ENCODE measurements at regions not wholly inside any gene's neighbourhood (a gene's known extent, or its start where the extent isn't known, plus 50 kb on each side); places are given as distances from the start of the nearest gene placed in this dataset.
A peak's percentile ranks its signal among the peaks of the same experiment; 100 is the strongest.

DNA sequence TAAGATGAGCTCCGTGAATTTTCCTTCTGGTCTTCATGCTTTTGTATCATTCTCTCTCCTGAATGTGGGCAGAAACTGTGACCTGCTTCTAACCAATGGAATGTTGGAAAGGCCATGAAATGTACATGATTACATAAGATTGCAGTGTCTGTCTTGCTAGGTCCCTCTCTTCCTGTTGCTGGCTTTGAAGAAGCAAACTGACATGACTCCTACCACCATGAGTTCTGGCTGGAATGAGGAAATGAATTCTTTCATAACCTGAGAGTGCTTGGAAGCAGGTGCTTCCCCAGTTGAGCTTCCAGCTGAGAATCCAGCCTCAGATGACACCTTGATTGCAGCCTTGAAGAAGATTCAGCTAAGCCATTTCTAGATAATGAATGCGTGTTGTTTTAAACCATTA is 275.0 kb upstream of the MIR17HG start:
- Mint-ChIP-seq H3K27me3 (ENCODE audit: low read depth, poor library complexity) (no peaks in the 10 kb centered on the region), H3K27ac (no peak overlapping the region), H3K4me3 (no peak overlapping the region), H3K4me1 (peaks cover 21% of the 10 kb centered on the region), H3K36me3 (ENCODE audit: low read depth) (no peaks in the 10 kb centered on the region), H3K9me3 (peaks cover 9% of the 10 kb centered on the region)
- no peak for DNase-seq
- no peak for TF ChIP-seq CTCF (IDR thresholded peaks at IDR 0.05)

DNA sequence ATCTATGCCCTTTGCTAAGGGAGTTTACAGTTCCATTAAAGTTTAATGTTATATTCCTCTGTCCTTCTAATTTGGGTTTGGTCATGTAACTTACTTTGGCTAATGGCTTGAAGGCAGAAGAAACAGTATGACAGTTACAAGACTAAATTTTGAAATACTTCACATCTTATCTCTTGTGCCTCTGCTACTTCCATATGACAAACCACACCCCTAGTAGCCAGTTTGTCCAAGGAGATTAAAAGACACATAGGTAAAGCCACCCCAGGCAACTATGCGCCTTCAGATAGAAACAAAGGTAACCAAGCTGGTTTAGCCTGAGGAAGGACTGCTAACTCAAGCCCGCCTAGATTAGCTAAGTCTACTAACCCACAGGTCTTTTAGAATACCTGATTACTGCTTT is 273.4 kb upstream of the MIR17HG start:
- Mint-ChIP-seq H3K36me3 (ENCODE audit: low read depth) (no peaks in the 10 kb centered on the region), H3K27me3 (ENCODE audit: low read depth, poor library complexity) (no peaks in the 10 kb centered on the region), H3K4me1 (peaks cover 31% of the 10 kb centered on the region), H3K27ac (no peak overlapping the region), H3K4me3 (no peak overlapping the region), H3K9me3 (peaks cover 9% of the 10 kb centered on the region)
- no peak for TF ChIP-seq CTCF (IDR thresholded peaks at IDR 0.05)
- no peak for DNase-seq

GRCh38 chr13:91076830-91077229 is 270.7 kb upstream of the MIR17HG start:
- no peaks in the 10 kb centered on the region for H3K27me3 Mint-ChIP-seq (ENCODE audit: low read depth, poor library complexity)
- H3K4me1 Mint-ChIP-seq, result peaks cover 24% of the 10 kb centered on the region
- H3K4me3 Mint-ChIP-seq, result no peak overlapping the region
- no peak overlapping the region for H3K27ac Mint-ChIP-seq
- peaks cover 20% of the 10 kb centered on the region for H3K9me3 Mint-ChIP-seq
- H3K36me3 Mint-ChIP-seq (ENCODE audit: low read depth), result peaks cover 10% of the 10 kb centered on the region
- no peak for DNase-seq
- TF ChIP-seq CTCF (IDR thresholded peaks at IDR 0.05), result no peak

DNA sequence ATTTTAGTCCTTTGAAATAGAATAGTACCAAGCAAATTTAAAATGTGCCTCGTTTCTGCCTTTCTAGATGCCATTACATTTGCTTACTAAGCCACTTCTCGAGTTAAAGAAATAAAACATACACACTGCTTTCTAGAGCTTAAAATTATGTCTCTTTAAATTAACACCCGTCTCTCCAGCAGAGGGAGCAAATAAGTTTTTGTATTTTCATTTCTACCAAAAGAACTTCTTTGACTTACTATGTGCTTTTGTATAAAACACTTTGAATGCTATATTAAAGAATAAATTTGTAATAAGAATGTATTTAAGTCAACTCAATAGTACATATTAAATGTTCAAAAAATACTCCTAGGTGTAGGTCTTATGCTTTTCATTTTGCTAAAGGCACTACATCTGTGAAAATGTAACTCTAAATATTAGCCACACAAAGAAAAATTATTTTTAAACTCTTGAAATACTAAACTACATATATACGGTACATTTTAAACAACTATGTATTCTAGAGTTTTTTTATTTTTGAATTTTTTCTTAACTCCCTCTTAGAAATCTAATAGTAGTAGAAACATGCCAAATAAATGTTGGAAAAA is 269.3 kb upstream of the MIR17HG start:
- Mint-ChIP-seq H3K27me3 (ENCODE audit: low read depth, poor library complexity) (no peaks in the 10 kb centered on the region), H3K4me1 (peaks cover 34% of the 10 kb centered on the region), H3K36me3 (ENCODE audit: low read depth) (peaks cover 10% of the 10 kb centered on the region), H3K27ac (no peak overlapping the region), H3K4me3 (no peak overlapping the region), H3K9me3 (peaks cover 15% of the 10 kb centered on the region)
- no peak for DNase-seq
- peak; percentile 42 for TF ChIP-seq CTCF (IDR thresholded peaks at IDR 0.05)

GRCh38 chr13:91079176-91079575 is 268.3 kb upstream of the MIR17HG start:
- no peak for TF ChIP-seq CTCF (IDR thresholded peaks at IDR 0.05)
- H3K4me1 Mint-ChIP-seq, result peaks cover 34% of the 10 kb centered on the region
- H3K4me3 Mint-ChIP-seq, result no peak overlapping the region
- no peak for DNase-seq
- no peaks in the 10 kb centered on the region for H3K27me3 Mint-ChIP-seq (ENCODE audit: low read depth, poor library complexity)
- no peak overlapping the region for H3K27ac Mint-ChIP-seq
- peaks cover 11% of the 10 kb centered on the region for H3K9me3 Mint-ChIP-seq
- H3K36me3 Mint-ChIP-seq (ENCODE audit: low read depth), result peaks cover 10% of the 10 kb centered on the region

DNA sequence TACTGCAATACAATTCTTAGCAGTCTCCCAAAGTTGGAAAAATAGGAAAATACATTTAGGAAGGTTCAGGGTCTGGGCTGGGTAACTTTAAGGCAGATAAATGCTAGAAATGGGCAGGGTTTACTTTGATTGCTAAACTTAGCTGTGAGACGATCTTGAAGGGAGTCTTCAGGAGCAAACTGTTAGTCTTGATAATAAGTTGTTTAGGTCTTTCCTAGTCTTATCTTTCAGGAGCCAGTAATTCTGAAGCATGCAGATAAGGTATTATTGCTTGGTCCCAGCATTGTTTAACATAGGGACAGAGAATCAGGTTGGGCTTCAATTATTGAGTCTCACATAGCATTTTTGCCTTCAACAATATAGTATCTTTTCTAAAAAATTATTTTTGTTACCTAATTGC is 262.4 kb upstream of the MIR17HG start:
- no peaks in the 10 kb centered on the region for H3K27me3 Mint-ChIP-seq (ENCODE audit: low read depth, poor library complexity)
- H3K9me3 Mint-ChIP-seq, result peaks cover 11% of the 10 kb centered on the region
- no peak for DNase-seq
- H3K4me3 Mint-ChIP-seq, result no peak overlapping the region
- H3K4me1 Mint-ChIP-seq, result peaks cover 71% of the 10 kb centered on the region
- peaks cover 10% of the 10 kb centered on the region for H3K36me3 Mint-ChIP-seq (ENCODE audit: low read depth)
- no peak overlapping the region for H3K27ac Mint-ChIP-seq
- TF ChIP-seq CTCF (IDR thresholded peaks at IDR 0.05), result no peak
